ENCODE measurements at regions not wholly inside any gene's neighbourhood (a gene's known extent, or its start where the extent isn't known, plus 50 kb on each side); places are given as distances from the start of the nearest gene placed in this dataset.

DNA sequence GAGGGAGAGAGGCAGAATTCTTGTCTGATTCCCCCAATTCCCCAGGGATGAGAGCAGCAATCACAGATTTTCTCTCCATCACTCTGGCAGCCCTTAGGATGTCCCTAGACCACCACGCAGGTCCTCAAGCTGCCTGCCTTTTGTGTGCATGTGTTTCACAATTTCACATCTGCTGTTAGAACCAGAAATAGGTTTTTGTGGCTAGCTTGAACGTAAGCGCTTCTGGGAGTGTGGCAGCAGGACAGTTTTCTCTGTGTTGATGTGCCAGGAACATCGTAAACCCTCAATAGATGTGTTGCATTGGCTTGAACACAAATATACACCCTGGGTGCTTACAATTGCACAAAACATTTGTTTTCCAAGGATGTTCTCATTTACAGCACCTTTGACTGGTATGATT is 78.8 kb upstream of the TMTC4 start:
- no peaks in the 10 kb centered on the region for H4K20me1 ChIP-seq (ENCODE audit: insufficient read depth, poor library complexity, severe bottlenecking)
- H3K27ac ChIP-seq, result no peak overlapping the region
- H3K79me2 ChIP-seq, result no peaks in the 10 kb centered on the region
- no peaks in the 10 kb centered on the region for H3K9me2 ChIP-seq (replicated peaks; ENCODE audit: insufficient read depth)
- H3K27me3 ChIP-seq, result no peaks in the 10 kb centered on the region
- no peak overlapping the region for H3K4me3 ChIP-seq
- H3K4me2 ChIP-seq, result no peak overlapping the region
- DNase-seq (ENCODE audit: low spot score), result no peak
- no peak for TF ChIP-seq EZH2 (IDR thresholded peaks at IDR 0.05; ENCODE audit: borderline replicate concordance)
- TF ChIP-seq, protein P1, sequence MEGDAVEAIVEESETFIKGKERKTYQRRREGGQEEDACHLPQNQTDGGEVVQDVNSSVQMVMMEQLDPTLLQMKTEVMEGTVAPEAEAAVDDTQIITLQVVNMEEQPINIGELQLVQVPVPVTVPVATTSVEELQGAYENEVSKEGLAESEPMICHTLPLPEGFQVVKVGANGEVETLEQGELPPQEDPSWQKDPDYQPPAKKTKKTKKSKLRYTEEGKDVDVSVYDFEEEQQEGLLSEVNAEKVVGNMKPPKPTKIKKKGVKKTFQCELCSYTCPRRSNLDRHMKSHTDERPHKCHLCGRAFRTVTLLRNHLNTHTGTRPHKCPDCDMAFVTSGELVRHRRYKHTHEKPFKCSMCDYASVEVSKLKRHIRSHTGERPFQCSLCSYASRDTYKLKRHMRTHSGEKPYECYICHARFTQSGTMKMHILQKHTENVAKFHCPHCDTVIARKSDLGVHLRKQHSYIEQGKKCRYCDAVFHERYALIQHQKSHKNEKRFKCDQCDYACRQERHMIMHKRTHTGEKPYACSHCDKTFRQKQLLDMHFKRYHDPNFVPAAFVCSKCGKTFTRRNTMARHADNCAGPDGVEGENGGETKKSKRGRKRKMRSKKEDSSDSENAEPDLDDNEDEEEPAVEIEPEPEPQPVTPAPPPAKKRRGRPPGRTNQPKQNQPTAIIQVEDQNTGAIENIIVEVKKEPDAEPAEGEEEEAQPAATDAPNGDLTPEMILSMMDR (IDR thresholded peaks at IDR 0.05; ENCODE audit: poor library complexity), result no peak
- TF ChIP-seq EZH2phosphoT487 (IDR thresholded peaks at IDR 0.05; ENCODE audit: low read depth, severe bottlenecking, unreplicated experiment), result no peak
- WGBS (ENCODE audit: low lambda C conversion rate, missing lambda C conversion rate), result 87% methylated on average over 4 of the region's 4 CpGs
- peaks cover 6% of the 10 kb centered on the region for H3K4me1 ChIP-seq (ENCODE audit: insufficient read depth)
- no peak overlapping the region for H2AFZ ChIP-seq
- H3K36me3 ChIP-seq (replicated peaks; ENCODE audit: insufficient read depth, low read depth), result no peaks in the 10 kb centered on the region
- no peaks in the 10 kb centered on the region for H3K9me3 ChIP-seq (ENCODE audit: low read depth)

DNA sequence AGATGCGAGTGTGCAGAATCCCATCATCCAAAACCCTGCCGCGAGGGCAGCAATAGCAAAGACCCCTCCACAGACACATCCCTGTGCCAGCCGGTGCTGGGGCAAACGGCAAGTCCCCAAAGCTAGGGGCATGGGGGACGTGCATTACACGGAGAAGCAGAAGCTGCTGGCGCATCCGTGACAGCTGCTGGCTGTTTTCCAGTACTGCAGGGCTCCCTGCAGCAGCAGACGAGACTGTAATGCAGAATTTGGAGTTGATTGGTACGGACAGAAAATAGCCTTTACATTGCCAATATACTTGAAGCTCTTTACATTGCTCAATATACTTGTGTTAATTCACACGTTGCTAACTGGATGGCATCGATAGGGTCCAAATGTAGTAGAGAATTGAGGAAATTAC is 77.2 kb upstream of the TMTC4 start:
- no peaks in the 10 kb centered on the region for H3K79me2 ChIP-seq
- no peaks in the 10 kb centered on the region for H3K27me3 ChIP-seq
- DNase-seq (ENCODE audit: low spot score), result no peak
- H3K9me3 ChIP-seq (ENCODE audit: low read depth), result no peaks in the 10 kb centered on the region
- no peak overlapping the region for H3K4me2 ChIP-seq
- no peak overlapping the region for H3K27ac ChIP-seq
- H4K20me1 ChIP-seq (ENCODE audit: insufficient read depth, poor library complexity, severe bottlenecking), result no peaks in the 10 kb centered on the region
- H3K4me3 ChIP-seq, result no peak overlapping the region
- no peaks in the 10 kb centered on the region for H3K36me3 ChIP-seq (replicated peaks; ENCODE audit: insufficient read depth, low read depth)
- 91% methylated on average over 13 of the region's 13 CpGs for WGBS (ENCODE audit: low lambda C conversion rate, missing lambda C conversion rate)
- no peaks in the 10 kb centered on the region for H3K9me2 ChIP-seq (replicated peaks; ENCODE audit: insufficient read depth)
- peaks cover 6% of the 10 kb centered on the region for H3K4me1 ChIP-seq (ENCODE audit: insufficient read depth)
- TF ChIP-seq EZH2phosphoT487 (IDR thresholded peaks at IDR 0.05; ENCODE audit: low read depth, severe bottlenecking, unreplicated experiment) (no peak), EZH2 (IDR thresholded peaks at IDR 0.05; ENCODE audit: borderline replicate concordance) (no peak)
- TF ChIP-seq, protein P1 (IDR thresholded peaks at IDR 0.05; ENCODE audit: poor library complexity), result no peak
- H2AFZ ChIP-seq, result no peak overlapping the region

DNA sequence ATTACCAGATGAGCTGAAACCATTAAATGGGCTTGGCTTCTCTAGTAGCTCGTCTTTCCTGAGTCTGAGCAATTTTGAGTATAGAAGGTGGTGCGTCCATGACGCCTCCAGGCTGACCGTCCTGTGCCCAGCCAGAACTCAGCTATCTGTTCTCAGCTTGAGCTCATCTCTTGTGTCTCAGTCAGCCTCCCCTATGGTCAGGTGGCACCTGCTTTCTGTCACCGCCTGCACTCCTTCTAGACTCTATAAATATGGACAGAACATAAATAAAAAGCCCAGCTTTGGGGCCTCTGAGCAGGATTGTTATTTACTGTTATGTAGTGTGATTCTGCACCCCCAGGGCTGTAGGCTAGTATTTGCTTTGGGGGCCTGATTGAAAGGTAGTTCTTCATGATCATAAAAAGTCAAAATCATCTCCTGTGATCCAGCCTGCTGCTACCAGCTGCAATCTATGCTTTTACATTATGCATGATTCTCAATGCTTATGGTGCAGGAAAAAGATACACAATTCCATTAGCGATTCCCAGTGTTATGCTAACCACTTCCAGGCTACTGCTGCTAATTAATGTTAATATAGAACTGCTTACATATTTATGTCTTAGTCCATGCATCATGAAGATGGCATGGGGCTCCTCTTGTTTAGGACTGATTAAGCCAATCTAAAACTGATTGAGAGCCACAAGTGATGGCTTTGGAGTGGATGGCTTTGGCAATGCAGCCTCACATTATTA is 72.5 kb upstream of the TMTC4 start:
- TF ChIP-seq EZH2phosphoT487 (IDR thresholded peaks at IDR 0.05; ENCODE audit: low read depth, severe bottlenecking, unreplicated experiment) (no peak), EZH2 (IDR thresholded peaks at IDR 0.05; ENCODE audit: borderline replicate concordance) (no peak)
- TF ChIP-seq, protein P1 (IDR thresholded peaks at IDR 0.05; ENCODE audit: poor library complexity), result no peak
- H2AFZ ChIP-seq, result no peak overlapping the region
- H3K4me3 ChIP-seq, result no peak overlapping the region
- H3K9me3 ChIP-seq (ENCODE audit: low read depth), result no peaks in the 10 kb centered on the region
- H4K20me1 ChIP-seq (ENCODE audit: insufficient read depth, poor library complexity, severe bottlenecking), result no peaks in the 10 kb centered on the region
- no peaks in the 10 kb centered on the region for H3K9me2 ChIP-seq (replicated peaks; ENCODE audit: insufficient read depth)
- no peak for DNase-seq (ENCODE audit: low spot score)
- 90% methylated on average over 6 of the region's 6 CpGs for WGBS (ENCODE audit: low lambda C conversion rate, missing lambda C conversion rate)
- H3K27me3 ChIP-seq, result no peaks in the 10 kb centered on the region
- H3K4me2 ChIP-seq, result no peak overlapping the region
- H3K36me3 ChIP-seq (replicated peaks; ENCODE audit: insufficient read depth, low read depth), result no peaks in the 10 kb centered on the region
- H3K4me1 ChIP-seq (ENCODE audit: insufficient read depth), result no peaks in the 10 kb centered on the region
- H3K27ac ChIP-seq, result no peak overlapping the region
- no peaks in the 10 kb centered on the region for H3K79me2 ChIP-seq

Measured in hepatocyte (in vitro differentiated cells).